ENCODE measurements at regions not wholly inside any gene's neighbourhood (a gene's known extent, or its start where the extent isn't known, plus 50 kb on each side); places are given as distances from the start of the nearest gene placed in this dataset.
"Not testable (repeated sequence)": the region's sequence is repeated elsewhere in the genome, so short reads cannot be mapped to it uniquely, and the experiment has no call there.

DNA sequence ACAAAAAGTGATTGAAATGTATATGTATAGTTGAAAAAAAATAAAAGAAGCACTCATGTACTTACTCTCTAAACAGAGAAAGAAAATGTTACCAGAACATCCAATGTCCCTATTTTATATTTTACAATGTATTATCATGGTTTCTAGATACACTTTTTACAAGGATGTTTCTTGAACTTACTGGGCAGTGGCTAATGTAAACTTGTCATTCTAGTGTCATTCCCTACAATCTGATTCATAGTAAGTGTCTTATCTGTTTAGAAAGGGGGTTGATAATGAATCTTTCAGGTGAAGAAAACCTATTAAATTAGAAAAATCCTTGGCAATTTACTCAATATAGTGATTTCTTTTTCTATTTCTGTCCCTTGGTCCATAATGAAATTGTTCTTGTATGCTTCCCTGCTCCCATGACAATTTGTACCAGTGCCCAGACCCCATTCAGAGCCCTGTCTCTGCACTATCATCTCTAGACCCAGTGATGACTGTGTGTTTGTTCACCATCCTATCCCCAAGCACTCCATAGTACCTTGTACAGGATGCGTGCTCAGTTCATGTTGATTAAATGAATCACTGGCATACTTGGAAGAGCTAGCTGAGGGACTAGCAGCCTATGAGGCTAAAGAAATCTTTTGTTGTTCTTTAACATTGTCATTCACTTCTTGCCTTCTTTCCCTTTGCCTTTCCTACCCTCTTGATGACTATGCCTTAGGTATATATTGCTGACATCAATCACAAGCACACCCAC, 101.2 kb downstream of the HMHB1 start:
- peak; percentile 94 for DNase-seq

GRCh38 chr5:143914756-143915155, 102.8 kb downstream of the HMHB1 start:
- no peak for DNase-seq

DNA sequence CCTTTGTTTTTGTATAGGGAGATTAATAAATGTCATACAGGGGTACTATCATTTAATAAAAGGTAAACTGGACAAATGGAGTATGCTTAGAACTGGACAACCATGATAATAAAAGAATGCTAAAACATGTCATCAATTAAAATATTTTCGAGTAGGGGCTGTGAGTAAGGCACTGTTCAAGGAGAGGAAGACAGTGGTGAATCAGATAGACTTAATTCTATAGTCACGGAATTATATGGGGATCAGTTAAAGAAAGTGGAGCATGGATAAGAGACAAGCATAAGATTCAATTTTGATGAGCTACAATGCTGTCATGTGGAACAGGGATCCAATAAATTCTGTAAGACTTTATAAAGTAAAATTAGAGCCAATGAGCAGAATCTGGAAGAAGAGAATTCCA, 104.5 kb downstream of the HMHB1 start:
- peak; percentile 77 for DNase-seq

GRCh38 chr5:143918961-143919360, 107.0 kb downstream of the HMHB1 start:
- DNase-seq: no peak

DNA sequence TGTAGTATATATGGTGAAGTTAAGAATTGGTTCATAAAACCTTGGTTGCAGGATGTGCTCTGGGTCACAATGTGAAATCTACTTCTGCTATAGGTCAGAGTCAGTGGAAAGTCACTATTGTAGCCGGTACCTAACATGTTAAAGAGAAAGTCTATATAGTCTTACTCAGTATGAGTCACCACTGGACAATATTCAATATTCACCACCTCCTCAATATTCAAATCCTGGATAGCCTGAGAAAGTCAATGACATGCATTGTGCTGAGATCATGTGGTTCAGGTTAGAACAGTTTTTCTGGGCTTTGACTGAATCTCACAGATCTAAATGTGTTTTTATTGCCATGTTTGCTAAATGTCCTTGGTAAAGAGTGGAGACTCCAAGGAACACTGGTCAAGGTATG, 108.8 kb downstream of the HMHB1 start:
- peak; percentile 76 for DNase-seq

GRCh38 chr5:143921525-143922311, 109.8 kb downstream of the HMHB1 start:
- DNase-seq: peak; percentile 97

GRCh38 chr5:143922718-143923117, 110.8 kb downstream of the HMHB1 start:
- peak; percentile 87 for DNase-seq

DNA sequence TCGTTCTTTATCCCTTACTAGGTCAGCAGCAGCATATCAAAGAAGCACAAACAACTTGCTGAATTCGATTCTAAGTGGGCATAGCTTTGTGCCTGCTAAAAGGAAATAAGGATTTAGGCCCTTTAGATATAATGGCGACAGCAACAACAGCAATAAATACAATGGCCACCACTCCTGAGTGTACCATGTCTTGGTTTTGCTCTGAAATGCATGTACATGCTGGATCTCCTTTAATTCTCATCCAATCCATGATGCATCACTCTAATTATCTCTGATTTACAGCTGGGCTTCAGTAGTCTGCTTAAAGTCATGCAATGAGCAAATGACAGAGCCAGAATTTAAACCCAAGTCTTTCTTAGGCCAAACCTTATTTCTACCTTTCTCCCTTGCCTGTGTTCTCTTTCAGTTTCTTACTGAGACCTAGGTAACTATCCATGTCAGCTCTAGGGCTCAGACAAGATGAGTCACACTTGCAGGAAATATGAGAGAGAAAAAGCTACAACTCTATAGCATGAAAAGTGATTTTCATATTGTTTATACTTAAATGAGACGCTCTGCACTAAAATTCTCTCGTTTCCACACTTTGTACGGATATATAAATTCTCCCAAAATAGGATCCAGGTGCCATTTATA, 111.8 kb downstream of the HMHB1 start:
- peak; percentile 69 for DNase-seq

GRCh38 chr5:143924311-143924978, 112.5 kb downstream of the HMHB1 start:
- DNase-seq: peak; percentile 26

- DNase-seq: not testable (repeated sequence)
Observed at GRCh38 chr5:143924979-143925325, 113.0 kb downstream of the HMHB1 start.

DNA sequence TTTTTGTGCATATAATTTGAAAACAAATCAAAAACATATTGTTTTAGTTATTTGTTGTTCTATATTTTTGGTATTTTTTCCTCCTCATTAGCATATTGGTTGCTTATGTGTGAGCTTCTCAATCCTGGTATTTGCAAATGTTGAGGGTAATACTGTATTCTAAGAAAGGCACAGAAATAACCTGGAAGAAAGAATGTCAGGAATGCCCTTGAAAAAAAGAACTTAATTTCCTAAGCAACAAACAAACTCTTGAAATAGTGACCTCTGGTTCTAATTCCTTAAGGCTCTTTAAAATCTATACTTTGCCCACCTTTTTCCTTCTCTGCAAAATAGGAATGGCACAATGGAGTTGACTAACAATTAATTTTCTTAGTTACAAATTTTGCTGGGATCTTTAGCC, 117.5 kb downstream of the HMHB1 start:
- no peak for DNase-seq

GRCh38 chr5:143930561-143930960, 118.6 kb downstream of the HMHB1 start:
- DNase-seq: no peak

GRCh38 chr5:143931476-143931875, 119.5 kb downstream of the HMHB1 start:
- DNase-seq: no peak

GRCh38 chr5:143931986-143932385, 120.0 kb downstream of the HMHB1 start:
- no peak for DNase-seq

- no peak for DNase-seq
Observed at GRCh38 chr5:143932584-143932983, 120.6 kb downstream of the HMHB1 start.

DNA sequence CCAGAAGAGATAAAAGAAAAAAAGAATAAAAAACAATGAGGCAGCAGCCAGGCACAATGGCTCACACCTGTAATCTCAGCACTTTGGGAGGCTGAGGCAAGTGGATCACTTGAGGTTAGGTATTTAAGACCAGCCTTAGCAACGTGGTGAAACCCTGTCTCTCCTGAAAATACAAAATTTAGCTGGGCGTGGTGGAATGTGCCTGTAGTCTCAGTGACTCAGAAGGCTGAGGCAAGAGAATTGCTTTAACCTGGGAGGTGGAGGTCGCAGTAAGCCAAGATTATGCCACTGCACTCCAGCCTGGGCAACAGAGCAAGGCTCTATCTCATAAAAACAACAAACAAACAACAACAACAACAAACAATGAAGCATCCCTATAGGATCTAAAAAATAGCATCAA, 121.5 kb downstream of the HMHB1 start:
- DNase-seq: no peak

- no peak for DNase-seq
Observed at GRCh38 chr5:143934821-143935220, 122.9 kb downstream of the HMHB1 start.

DNA sequence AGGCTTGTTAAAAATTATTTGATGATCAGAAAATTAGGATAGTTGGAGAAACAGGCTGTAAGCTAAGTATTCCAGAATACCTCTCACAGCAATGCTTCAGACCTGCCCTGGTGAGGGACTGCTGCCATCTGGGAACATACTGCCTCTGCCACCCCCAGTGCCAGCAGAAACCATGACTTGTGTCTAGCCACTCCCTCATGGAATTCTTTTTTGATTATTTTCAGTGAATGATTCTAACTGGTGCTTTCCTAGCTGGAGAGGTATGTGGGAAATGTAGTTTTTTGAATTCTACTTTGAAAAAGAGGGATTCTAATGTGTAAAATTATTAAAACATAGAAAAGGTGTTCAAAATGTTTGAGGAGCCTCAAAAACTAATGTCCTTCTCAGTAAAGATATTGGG, 126.3 kb downstream of the HMHB1 start:
- DNase-seq: no peak

DNA sequence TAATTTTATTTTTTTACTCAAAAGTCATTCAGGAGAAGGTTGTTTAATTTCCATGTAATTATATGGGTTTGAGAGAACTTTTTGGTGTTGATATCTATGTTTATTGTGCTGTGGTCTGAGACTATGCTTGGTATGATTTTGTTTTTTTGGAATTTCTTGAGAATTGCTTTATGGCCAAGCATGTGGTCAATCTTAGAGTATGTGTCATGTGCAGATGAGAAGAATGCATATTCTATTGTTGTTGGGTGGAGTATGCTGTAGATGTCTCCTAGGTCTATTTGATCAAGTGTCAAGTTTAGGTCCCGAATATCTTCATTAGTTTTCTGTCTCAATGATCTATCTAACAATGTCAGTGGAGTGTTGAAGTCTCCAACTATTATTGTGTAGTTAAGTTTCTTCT, 134.9 kb downstream of the HMHB1 start:
- peak; percentile 30 for DNase-seq

DNA sequence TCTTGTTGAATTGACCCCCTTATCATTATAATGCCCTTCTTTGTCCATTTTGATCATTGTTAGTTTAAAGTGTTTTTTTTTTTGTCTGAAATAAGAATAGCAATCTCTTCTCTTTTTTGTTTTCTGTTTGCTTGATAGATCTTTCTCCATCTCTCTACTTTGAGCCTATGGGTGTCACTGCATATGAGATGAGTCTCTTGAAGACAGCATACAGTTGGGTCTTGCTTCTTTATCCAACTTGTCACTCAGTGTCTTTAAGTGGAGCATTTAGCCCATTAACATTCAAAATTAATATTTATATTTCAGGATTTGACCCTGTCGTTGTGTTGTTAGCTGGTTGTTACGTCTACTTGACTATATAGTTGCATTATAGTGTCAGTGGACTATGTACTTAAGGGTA, 135.4 kb downstream of the HMHB1 start:
- DNase-seq: no peak

DNA sequence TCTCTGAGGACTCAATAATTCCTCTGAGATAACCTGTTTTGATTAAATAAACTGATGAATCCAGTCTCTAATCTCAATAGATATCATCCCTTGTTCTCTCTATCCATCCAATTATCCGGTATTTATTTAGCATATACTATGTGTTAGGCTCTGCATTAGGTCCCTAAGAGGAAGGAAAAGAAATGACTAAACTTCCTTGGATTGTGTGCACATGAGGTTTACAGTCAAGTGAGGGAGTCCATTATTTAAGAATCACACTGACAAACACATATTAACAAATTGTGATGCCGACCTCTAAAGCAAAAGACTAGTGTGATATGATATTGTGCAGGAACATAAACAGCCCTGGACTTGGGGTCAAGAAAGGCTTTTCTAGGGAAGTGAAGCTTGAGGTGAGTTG, 140.8 kb downstream of the HMHB1 start:
- DNase-seq: no peak

DNA sequence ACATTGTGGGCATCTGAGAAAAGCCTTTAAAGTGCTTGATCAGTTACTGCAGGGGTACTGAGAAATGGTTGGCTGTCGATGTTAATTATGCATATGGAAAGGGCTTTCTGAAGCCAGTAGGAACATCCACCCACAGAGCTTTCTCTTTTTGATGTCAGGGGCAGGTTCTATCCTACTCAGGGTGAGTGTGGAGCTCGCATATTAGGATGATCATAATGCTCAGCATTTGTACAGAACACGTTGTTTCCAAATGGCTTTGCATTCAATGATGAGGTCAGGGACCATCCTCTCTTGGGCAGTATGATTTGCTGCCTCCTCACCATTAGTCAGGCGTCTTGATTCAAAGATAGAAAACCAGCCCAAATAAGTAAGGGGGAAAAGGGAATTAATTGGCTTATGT, 141.9 kb downstream of the HMHB1 start:
- no peak for DNase-seq

GRCh38 chr5:143955141-143955540, 143.2 kb downstream of the HMHB1 start:
- peak; percentile 74 for DNase-seq

- DNase-seq: no peak
Observed at GRCh38 chr5:143957455-143957854, 145.5 kb downstream of the HMHB1 start.

All from fibroblast of skin of right biceps (primary cell).